ENCODE measurements at regions not wholly inside any gene's neighbourhood (a gene's known extent, or its start where the extent isn't known, plus 50 kb on each side); places are given as distances from the start of the nearest gene placed in this dataset.

- Histone ChIP-seq H3K79me2 (ENCODE audit: insufficient read depth, low read depth) (no peaks in the 10 kb centered on the region), H3K4me3 (IDR thresholded peaks at IDR 0.05; ENCODE audit: insufficient read depth, low read depth, low read length) (no peak overlapping the region)
These were observed 102.8 kb upstream of the ADAMTSL1 start for GRCh38 chr9:18371141-18371540.

GRCh38 chr9:18371621-18372020, 102.3 kb upstream of the ADAMTSL1 start:
- no peak overlapping the region for H3K4me2 ChIP-seq
- H3K36me3 ChIP-seq (ENCODE audit: insufficient read depth): no peaks in the 10 kb centered on the region
- H2AFZ ChIP-seq (ENCODE audit: low read depth): no peak overlapping the region
- no peaks in the 10 kb centered on the region for H3K79me2 ChIP-seq (ENCODE audit: insufficient read depth, low read depth)
- H3K27ac ChIP-seq: no peak overlapping the region
- H4K20me1 ChIP-seq (ENCODE audit: insufficient read depth): no peaks in the 10 kb centered on the region
- no peaks in the 10 kb centered on the region for H3K4me1 ChIP-seq (ENCODE audit: low read depth, poor library complexity, severe bottlenecking)
- no peak overlapping the region for H3K4me3 ChIP-seq (IDR thresholded peaks at IDR 0.05; ENCODE audit: insufficient read depth, low read depth, low read length)
- TF ChIP-seq CTCF (conservative IDR thresholded peaks at IDR 0.05; ENCODE audit: low read depth, low read length): no peak
- no peaks in the 10 kb centered on the region for H3K27me3 ChIP-seq (ENCODE audit: insufficient read depth, low read depth)
- no peak overlapping the region for H3K9ac ChIP-seq

More at GRCh38 chr9:18371141-18371540, 102.8 kb upstream of the ADAMTSL1 start:
- no peaks in the 10 kb centered on the region for H3K4me1 ChIP-seq (ENCODE audit: low read depth, poor library complexity, severe bottlenecking)
- H4K20me1 ChIP-seq (ENCODE audit: insufficient read depth): no peaks in the 10 kb centered on the region
- H3K27ac ChIP-seq: no peak overlapping the region
- no peaks in the 10 kb centered on the region for H3K36me3 ChIP-seq (ENCODE audit: insufficient read depth)
- no peak overlapping the region for H2AFZ ChIP-seq (ENCODE audit: low read depth)
- no peak for TF ChIP-seq CTCF (conservative IDR thresholded peaks at IDR 0.05; ENCODE audit: low read depth, low read length)
- H3K4me2 ChIP-seq: no peak overlapping the region
- no peak overlapping the region for H3K9ac ChIP-seq
- H3K27me3 ChIP-seq (ENCODE audit: insufficient read depth, low read depth): no peaks in the 10 kb centered on the region

- Histone ChIP-seq H3K9ac (no peak overlapping the region), H3K4me2 (no peak overlapping the region), H2AFZ (ENCODE audit: low read depth) (no peak overlapping the region), H3K27ac (no peak overlapping the region), H3K27me3 (ENCODE audit: insufficient read depth, low read depth) (no peaks in the 10 kb centered on the region), H3K79me2 (ENCODE audit: insufficient read depth, low read depth) (no peaks in the 10 kb centered on the region), H3K4me3 (IDR thresholded peaks at IDR 0.05; ENCODE audit: insufficient read depth, low read depth, low read length) (no peak overlapping the region), H3K36me3 (ENCODE audit: insufficient read depth) (no peaks in the 10 kb centered on the region), H3K4me1 (ENCODE audit: low read depth, poor library complexity, severe bottlenecking) (peaks cover 10% of the 10 kb centered on the region), H4K20me1 (ENCODE audit: insufficient read depth) (no peaks in the 10 kb centered on the region)
- no peak for TF ChIP-seq CTCF (conservative IDR thresholded peaks at IDR 0.05; ENCODE audit: low read depth, low read length)
These were observed 94.7 kb upstream of the ADAMTSL1 start for GRCh38 chr9:18379073-18379811.

GRCh38 chr9:18382243-18382642, 91.7 kb upstream of the ADAMTSL1 start:
- H3K4me2 ChIP-seq: no peak overlapping the region
- no peak for TF ChIP-seq CTCF (conservative IDR thresholded peaks at IDR 0.05; ENCODE audit: low read depth, low read length)
- no peak overlapping the region for H3K9ac ChIP-seq
- H3K4me1 ChIP-seq (ENCODE audit: low read depth, poor library complexity, severe bottlenecking): peaks cover 10% of the 10 kb centered on the region
- H2AFZ ChIP-seq (ENCODE audit: low read depth): no peak overlapping the region
- no peaks in the 10 kb centered on the region for H3K36me3 ChIP-seq (ENCODE audit: insufficient read depth)
- no peak overlapping the region for H3K27ac ChIP-seq
- no peaks in the 10 kb centered on the region for H3K27me3 ChIP-seq (ENCODE audit: insufficient read depth, low read depth)
- no peak overlapping the region for H3K4me3 ChIP-seq (IDR thresholded peaks at IDR 0.05; ENCODE audit: insufficient read depth, low read depth, low read length)
- no peaks in the 10 kb centered on the region for H4K20me1 ChIP-seq (ENCODE audit: insufficient read depth)
- H3K79me2 ChIP-seq (ENCODE audit: insufficient read depth, low read depth): no peaks in the 10 kb centered on the region
